SK-N-SH (cell line): ENCODE measurements at regions not wholly inside any gene's neighbourhood (a gene's known extent, or its start where the extent isn't known, plus 50 kb on each side); places are given as distances from the start of the nearest gene placed in this dataset.

Source experiments
- CTCF ChIA-PET: fragments of 300-600, 350-600 bp; formaldehyde crosslinking; extraction: SDS; loops from one replicate; lab custom pipeline; 2021; lab: Yijun Ruan, JAX
- POLR2A ChIA-PET: fragments of 350-600 bp; sonication (Branson Sonifier 250); formaldehyde crosslinking; extraction: SDS; loops from one replicate; lab custom pipeline; 2020; ENCODE audit warnings: antibody characterized with exemption, inconsistent platforms; lab: Yijun Ruan, JAX
- DNase-seq: peaks from one replicate; pipeline ENCODE4 v3.0.0; 2012
- H2AFZ ChIP-seq: fragments of 200-600 bp; sonication (generic); 2 replicates; pipeline ENCODE4 v1.8.1; 2016; ENCODE audit warnings: antibody characterized with exemption, mild to moderate bottlenecking, low read depth
- H3F3A ChIP-seq: fragments of 200-600 bp; sonication (generic); replicated peaks from 2 replicates; pipeline ENCODE3; 2016; ENCODE audit warnings: antibody characterized with exemption, mild to moderate bottlenecking; ENCODE audit not compliant: insufficient read depth
- H3K27ac ChIP-seq, 2 experiments: fragments of 200-500 bp in 1 of 2; fragments of 200-600 bp in 1 of 2; sonication (Bioruptor generic) in 1 of 2; sonication (generic), shearing (Covaris generic) in 1 of 2; 2 replicates each; pipeline versions ENCODE4 v1.5.1 to v1.6.1; 2014 to 2016; ENCODE audit warnings: low read depth in 2 of 2, inconsistent platforms in 1 of 2, low read length in 1 of 2, mild to moderate bottlenecking in 1 of 2, mixed read lengths in 1 of 2
- H3K27me3 ChIP-seq: fragments of 200-600 bp; sonication (generic), shearing (Covaris generic); 2 replicates; pipeline ENCODE4 v1.6.1; 2016; ENCODE audit warnings: mixed run types; ENCODE audit not compliant: insufficient read depth
- H3K36me3 ChIP-seq, 2 experiments: fragments of 200-500 bp in 1 of 2; fragments of 200-600 bp in 1 of 2; sonication (Bioruptor generic) in 1 of 2; sonication (generic) in 1 of 2; replicated peaks in 1 of 2; 2 replicates each; pipeline versions ENCODE3 to v1.5.1; 2014 to 2016; ENCODE audit warnings: low read length in 1 of 2, mild to moderate bottlenecking in 1 of 2; ENCODE audit not compliant: insufficient read depth in 2 of 2, control insufficient read depth in 1 of 2
- H3K4me1 ChIP-seq, 2 experiments: fragments of 200-500 bp in 1 of 2; fragments of 200-600 bp in 1 of 2; sonication (Bioruptor generic) in 1 of 2; sonication (generic), shearing (Covaris generic) in 1 of 2; 2 replicates each; pipeline versions ENCODE4 v1.5.1 to v1.6.1; 2014 to 2016; ENCODE audit warnings: low read depth in 1 of 2, low read length in 1 of 2, mixed run types in 1 of 2; ENCODE audit not compliant: insufficient read depth in 2 of 2, control insufficient read depth in 1 of 2
- H3K4me2 ChIP-seq: fragments of 200-600 bp; sonication (generic), shearing (Covaris generic); 2 replicates; pipeline ENCODE4 v1.6.1; 2017; ENCODE audit warnings: mixed run types
- H3K4me3 ChIP-seq, 2 experiments: fragments of 200-500 bp in 1 of 2; fragments of 200-600 bp in 1 of 2; sonication (Bioruptor generic) in 1 of 2; sonication (generic), shearing (Covaris generic) in 1 of 2; 2 replicates each; pipeline versions ENCODE4 v1.5.1 to v1.8.1; 2014 to 2016; ENCODE audit warnings: low read depth in 2 of 2, inconsistent platforms in 1 of 2, low read length in 1 of 2, mild to moderate bottlenecking in 1 of 2, mixed read lengths in 1 of 2, moderate library complexity in 1 of 2
- H3K79me2 ChIP-seq: fragments of 200-600 bp; sonication (generic); 2 replicates; pipeline ENCODE4 v1.8.1; 2017; ENCODE audit warnings: mild to moderate bottlenecking; ENCODE audit not compliant: insufficient read depth
- H3K9ac ChIP-seq: fragments of 200-600 bp; sonication (generic); 2 replicates; pipeline ENCODE4 v1.6.1; 2017; ENCODE audit warnings: mixed run types
- H3K9me2 ChIP-seq: fragments of 200-600 bp; sonication (generic); 2 replicates; pipeline ENCODE4 v1.6.1; 2017; ENCODE audit warnings: mixed run types
- H3K9me3 ChIP-seq: fragments of 200-600 bp; sonication (generic); 2 replicates; pipeline ENCODE4 v1.6.1; 2017; ENCODE audit warnings: mixed run types, mild to moderate bottlenecking, moderate library complexity
- H4K20me1 ChIP-seq: fragments of 200-600 bp; sonication (generic); 2 replicates; pipeline ENCODE4 v1.6.1; 2017; ENCODE audit warnings: mild to moderate bottlenecking, mixed run types; ENCODE audit not compliant: insufficient read depth
- CTCF ChIP-seq: fragments of 200-600 bp; sonication (generic); IDR thresholded peaks from 2 replicates; pipeline ENCODE4 v1.6.1; 2017; ENCODE audit warnings: antibody characterized with exemption, mild to moderate bottlenecking, moderate library complexity
- EP300 ChIP-seq, 2 experiments: IDR thresholded peaks; 2 replicates each; pipeline versions ENCODE4 v1.4.0 to v1.6.1; 2012; ENCODE audit warnings: borderline replicate concordance in 1 of 2, low read depth in 1 of 2, low read length in 1 of 2
- FOXJ3 ChIP-seq: sonication (generic); formaldehyde crosslinking; IDR thresholded peaks from 2 replicates; pipeline ENCODE4 v1.5.1; 2020; ENCODE audit warnings: mild to moderate bottlenecking, missing genetic modification reagents
- GATA2 ChIP-seq: sonication (generic); formaldehyde crosslinking; IDR thresholded peaks from 2 replicates; pipeline ENCODE4 v1.5.0; 2020; ENCODE audit warnings: mild to moderate bottlenecking, missing genetic modification reagents
- MEF2A ChIP-seq: IDR thresholded peaks from 2 replicates; pipeline ENCODE4 v1.4.0; 2012; ENCODE audit warnings: low read depth, borderline replicate concordance
- NFIC ChIP-seq: IDR thresholded peaks from 2 replicates; pipeline ENCODE4 v1.4.0; 2012; ENCODE audit warnings: borderline replicate concordance
- RAD21 ChIP-seq: IDR thresholded peaks from 2 replicates; pipeline ENCODE4 v1.6.1; 2012; ENCODE audit warnings: mild to moderate bottlenecking, low read length
- SIN3A ChIP-seq: IDR thresholded peaks from 2 replicates; pipeline ENCODE4 v1.6.1; 2012; ENCODE audit warnings: low read depth, mild to moderate bottlenecking, low read length, moderate library complexity, borderline replicate concordance
- SMC3 ChIP-seq: IDR thresholded peaks from 2 replicates; pipeline ENCODE4 v1.6.1; 2012; ENCODE audit warnings: low read depth, low read length, improper control_type of control experiment
- TAF1 ChIP-seq: IDR thresholded peaks from 2 replicates; pipeline ENCODE4 v1.6.1; 2012; ENCODE audit warnings: low read depth, mild to moderate bottlenecking, low read length, moderate library complexity, borderline replicate concordance
- TCF12 ChIP-seq: IDR thresholded peaks from 2 replicates; pipeline ENCODE4 v1.4.0; 2012
- TEAD4 ChIP-seq: IDR thresholded peaks from 2 replicates; pipeline ENCODE4 v1.4.0; 2012; ENCODE audit warnings: mild to moderate bottlenecking, borderline replicate concordance; ENCODE audit not compliant: insufficient read depth
- YY1 ChIP-seq: IDR thresholded peaks from 2 replicates; pipeline ENCODE4 v1.4.0; 2012; ENCODE audit warnings: low read depth, mild to moderate bottlenecking
- WGBS: methylation state at CpG from one replicate; pipeline ENCODE4 v1.1.6; 2017; ENCODE audit warnings: low lambda C conversion rate; 5-methylcytosine and 5-hydroxymethylcytosine counted together
- TF ChIP-seq, protein P1 (sequence below): IDR thresholded peaks from 2 replicates; pipeline ENCODE4; 2012
- TF ChIP-seq, protein P2 (sequence below): fragments of 150-350 bp; IDR thresholded peaks from 2 replicates; pipeline ENCODE4 v1.6.1; 2017; ENCODE audit warnings: antibody characterized with exemption, low read length, low read depth, borderline replicate concordance
- TF ChIP-seq, protein P3 (sequence below): IDR thresholded peaks from 2 replicates; pipeline ENCODE4 v1.6.1; 2012; ENCODE audit warnings: mild to moderate bottlenecking, low read depth, low read length, moderate library complexity

DNA sequence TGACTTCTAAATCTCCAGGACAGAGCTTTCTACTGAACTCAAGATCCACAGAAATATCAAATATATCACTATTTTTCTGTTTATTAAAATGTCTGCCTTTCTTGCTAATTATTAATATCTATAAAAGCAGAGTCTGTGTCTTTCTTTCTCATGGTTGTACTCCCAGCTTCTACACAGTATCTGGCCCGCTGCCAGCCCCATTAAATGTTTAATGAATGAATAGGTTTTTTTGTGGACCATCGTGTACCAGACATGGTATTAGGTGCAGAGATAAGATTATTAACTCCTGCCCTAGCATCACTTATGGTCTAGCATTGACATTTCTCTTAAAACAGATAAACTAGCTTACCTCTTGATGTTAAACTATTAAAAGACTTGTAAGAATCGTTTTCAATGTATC lies 111.4 kb upstream of the RBMS3 start:
- H2AFZ ChIP-seq, result no peak overlapping the region
- no peaks in the 10 kb centered on the region for H3K9me2 ChIP-seq
- H3K27ac ChIP-seq, result peak overlapping the region in 1 of 2 experiments; percentile 34; a peak in 1 of 4 replicates
- H3K9me3 ChIP-seq, result no peaks in the 10 kb centered on the region
- peaks cover 17% of the 10 kb centered on the region for H3F3A ChIP-seq
- H3K4me3 ChIP-seq, result no peak overlapping the region
- ChIA-PET CTCF (interaction anchor here (1.5 kb wide), 1 partner anchor 111 kb away, joined by 4 read pairs; the partner anchor contains the start of gene RBMS3), POLR2A (no interaction called here)
- no peaks in the 10 kb centered on the region for H3K79me2 ChIP-seq
- no peaks in the 10 kb centered on the region for H3K27me3 ChIP-seq
- 63% methylated on average over 3 of the region's 3 CpGs for WGBS
- peaks cover 8 to 13% of the 10 kb centered on the region in 2 experiments for H3K4me1 ChIP-seq
- no peaks in the 10 kb centered on the region for H3K36me3 ChIP-seq
- DNase-seq, result peak; percentile 18
- TF ChIP-seq YY1 (no peak), GATA2 (CRISPR knock-in tag) (no peak), SMC3 (no peak), RAD21 (no peak), MEF2A (no peak), TCF12 (no peak), FOXJ3 (CRISPR knock-in tag) (no peak), TEAD4 (no peak), EP300 (IDR thresholded peaks at IDR 0.05; ENCODE audit: borderline replicate concordance in 1 of 2, low read depth in 1 of 2, low read length in 1 of 2) (no peak), TAF1 (no peak), NFIC (no peak), SIN3A (no peak), CTCF (no peak)
- TF ChIP-seq, protein P1, sequence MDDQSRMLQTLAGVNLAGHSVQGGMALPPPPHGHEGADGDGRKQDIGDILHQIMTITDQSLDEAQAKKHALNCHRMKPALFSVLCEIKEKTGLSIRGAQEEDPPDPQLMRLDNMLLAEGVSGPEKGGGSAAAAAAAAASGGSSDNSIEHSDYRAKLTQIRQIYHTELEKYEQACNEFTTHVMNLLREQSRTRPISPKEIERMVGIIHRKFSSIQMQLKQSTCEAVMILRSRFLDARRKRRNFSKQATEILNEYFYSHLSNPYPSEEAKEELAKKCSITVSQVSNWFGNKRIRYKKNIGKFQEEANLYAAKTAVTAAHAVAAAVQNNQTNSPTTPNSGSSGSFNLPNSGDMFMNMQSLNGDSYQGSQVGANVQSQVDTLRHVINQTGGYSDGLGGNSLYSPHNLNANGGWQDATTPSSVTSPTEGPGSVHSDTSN, result no peak
- TF ChIP-seq, protein P2, sequence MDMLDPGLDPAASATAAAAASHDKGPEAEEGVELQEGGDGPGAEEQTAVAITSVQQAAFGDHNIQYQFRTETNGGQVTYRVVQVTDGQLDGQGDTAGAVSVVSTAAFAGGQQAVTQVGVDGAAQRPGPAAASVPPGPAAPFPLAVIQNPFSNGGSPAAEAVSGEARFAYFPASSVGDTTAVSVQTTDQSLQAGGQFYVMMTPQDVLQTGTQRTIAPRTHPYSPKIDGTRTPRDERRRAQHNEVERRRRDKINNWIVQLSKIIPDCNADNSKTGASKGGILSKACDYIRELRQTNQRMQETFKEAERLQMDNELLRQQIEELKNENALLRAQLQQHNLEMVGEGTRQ, result no peak
- TF ChIP-seq, protein P3, sequence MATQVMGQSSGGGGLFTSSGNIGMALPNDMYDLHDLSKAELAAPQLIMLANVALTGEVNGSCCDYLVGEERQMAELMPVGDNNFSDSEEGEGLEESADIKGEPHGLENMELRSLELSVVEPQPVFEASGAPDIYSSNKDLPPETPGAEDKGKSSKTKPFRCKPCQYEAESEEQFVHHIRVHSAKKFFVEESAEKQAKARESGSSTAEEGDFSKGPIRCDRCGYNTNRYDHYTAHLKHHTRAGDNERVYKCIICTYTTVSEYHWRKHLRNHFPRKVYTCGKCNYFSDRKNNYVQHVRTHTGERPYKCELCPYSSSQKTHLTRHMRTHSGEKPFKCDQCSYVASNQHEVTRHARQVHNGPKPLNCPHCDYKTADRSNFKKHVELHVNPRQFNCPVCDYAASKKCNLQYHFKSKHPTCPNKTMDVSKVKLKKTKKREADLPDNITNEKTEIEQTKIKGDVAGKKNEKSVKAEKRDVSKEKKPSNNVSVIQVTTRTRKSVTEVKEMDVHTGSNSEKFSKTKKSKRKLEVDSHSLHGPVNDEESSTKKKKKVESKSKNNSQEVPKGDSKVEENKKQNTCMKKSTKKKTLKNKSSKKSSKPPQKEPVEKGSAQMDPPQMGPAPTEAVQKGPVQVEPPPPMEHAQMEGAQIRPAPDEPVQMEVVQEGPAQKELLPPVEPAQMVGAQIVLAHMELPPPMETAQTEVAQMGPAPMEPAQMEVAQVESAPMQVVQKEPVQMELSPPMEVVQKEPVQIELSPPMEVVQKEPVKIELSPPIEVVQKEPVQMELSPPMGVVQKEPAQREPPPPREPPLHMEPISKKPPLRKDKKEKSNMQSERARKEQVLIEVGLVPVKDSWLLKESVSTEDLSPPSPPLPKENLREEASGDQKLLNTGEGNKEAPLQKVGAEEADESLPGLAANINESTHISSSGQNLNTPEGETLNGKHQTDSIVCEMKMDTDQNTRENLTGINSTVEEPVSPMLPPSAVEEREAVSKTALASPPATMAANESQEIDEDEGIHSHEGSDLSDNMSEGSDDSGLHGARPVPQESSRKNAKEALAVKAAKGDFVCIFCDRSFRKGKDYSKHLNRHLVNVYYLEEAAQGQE, result no peak
- H4K20me1 ChIP-seq, result no peaks in the 10 kb centered on the region
- no peak overlapping the region for H3K9ac ChIP-seq
- H3K4me2 ChIP-seq, result no peak overlapping the region
